DOHH2 (cell line): ENCODE measurements at regions not wholly inside any gene's neighbourhood (a gene's known extent, or its start where the extent isn't known, plus 50 kb on each side); places are given as distances from the start of the nearest gene placed in this dataset.

Experiments
- CTCF ChIP-seq: fragments of 200-600 bp; sonication (generic); IDR thresholded peaks from one replicate; pipeline ENCODE4 v1.5.1; 2014; ENCODE audit warnings: antibody characterized with exemption, mild to moderate bottlenecking, low read depth, low read length; ENCODE audit not compliant: poor library complexity, severe bottlenecking
- EZH2phosphoT487 ChIP-seq: fragments of 200-600 bp; sonication (generic); IDR thresholded peaks from 2 replicates; pipeline ENCODE4 v1.6.1; 2017; ENCODE audit warnings: borderline replicate concordance, mild to moderate bottlenecking, antibody characterized with exemption, low read length, moderate library complexity, mixed read lengths

- TF ChIP-seq EZH2phosphoT487 = no peak
- TF ChIP-seq CTCF = no peak
Measured at GRCh38 chr2:187107001-187107400, 258.0 kb upstream of the ZSWIM2 start.
